IMR-90 (cell line): ENCODE measurements at regions not wholly inside any gene's neighbourhood (a gene's known extent, or its start where the extent isn't known, plus 50 kb on each side); places are given as distances from the start of the nearest gene placed in this dataset.

Source experiments
- ATAC-seq: fragments of 200-7000 bp; cut with Tn5 transposase; 2 replicates; pipeline ENCODE4 v1.9.1; 2020; ENCODE audit warnings: low read depth, mild to moderate bottlenecking, moderate library complexity
- BruUV-seq: library from RNA; stranded (reverse); fragments of 400-500 nt; replicated peaks from 2 replicates; lab custom pipeline; 2021; lab: Mats Ljungman, UMichigan
- CTCF ChIA-PET: fragments of 300-600 bp; formaldehyde crosslinking; extraction: SDS; loops from one replicate; lab custom pipeline; 2021; ENCODE audit warnings: antibody characterized with exemption; lab: Yijun Ruan, JAX
- POLR2A ChIA-PET: fragments of 300-600 bp; sonication (Branson Sonifier 250); formaldehyde crosslinking; loops from one replicate; lab custom pipeline; 2022; ENCODE audit warnings: antibody characterized with exemption; ENCODE audit not compliant: unreplicated experiment; lab: Charles Lee
- DNase-seq: peaks from one replicate; pipeline ENCODE4 v3.0.0; 2013
- H2AFZ ChIP-seq: replicated peaks from 2 replicates; pipeline ENCODE3; 2013; ENCODE audit warnings: low read length, mild to moderate bottlenecking; ENCODE audit not compliant: poor library complexity
- H2AK5ac ChIP-seq: 2 replicates; pipeline ENCODE4 v1.6.1; 2013; ENCODE audit warnings: low read depth, low read length, inconsistent platforms
- H2AK9ac ChIP-seq: replicated peaks from 2 replicates; pipeline ENCODE3; 2013; ENCODE audit warnings: mild to moderate bottlenecking, low read depth, low read length, moderate library complexity; ENCODE audit not compliant: poor library complexity
- H2BK120ac ChIP-seq: 2 replicates; pipeline ENCODE4 v1.6.1; 2013; ENCODE audit warnings: low read depth, low read length, inconsistent platforms
- H2BK15ac ChIP-seq: 3 replicates; pipeline ENCODE4 v1.6.1; 2013; ENCODE audit warnings: low read depth, low read length, inconsistent platforms
- H2BK20ac ChIP-seq: 2 replicates; pipeline ENCODE4 v1.6.1; 2013; ENCODE audit warnings: low read depth, mild to moderate bottlenecking, inconsistent platforms, low read length, moderate library complexity
- H2BK5ac ChIP-seq: 2 replicates; pipeline ENCODE4 v1.6.1; 2013; ENCODE audit warnings: mild to moderate bottlenecking, low read depth, low read length, inconsistent platforms; ENCODE audit not compliant: poor library complexity, severe bottlenecking
- H3K14ac ChIP-seq: replicated peaks from 2 replicates; pipeline ENCODE4 v1.6.1; 2013; ENCODE audit warnings: low read depth, low read length, inconsistent platforms
- H3K18ac ChIP-seq: 2 replicates; pipeline ENCODE4 v1.6.1; 2013; ENCODE audit warnings: low read depth, low read length, control low read depth
- H3K23ac ChIP-seq: 2 replicates; pipeline ENCODE4 v1.6.1; 2013; ENCODE audit warnings: low read depth, low read length, inconsistent platforms
- H3K27ac ChIP-seq: 2 replicates; pipeline ENCODE4 v1.5.1; 2013; ENCODE audit warnings: mild to moderate bottlenecking, control low read depth, low read length; ENCODE audit not compliant: insufficient read depth
- H3K27me3 ChIP-seq: 2 replicates; pipeline ENCODE4 v1.6.1; 2013; ENCODE audit warnings: low read length; ENCODE audit not compliant: control insufficient read depth, insufficient read depth
- H3K36me3 ChIP-seq: 2 replicates; pipeline ENCODE4 v1.6.1; 2013; ENCODE audit warnings: low read length, mixed read lengths; ENCODE audit not compliant: control insufficient read depth, insufficient read depth
- H3K4ac ChIP-seq: 2 replicates; pipeline ENCODE4 v1.6.1; 2013; ENCODE audit warnings: low read depth, low read length, inconsistent platforms
- H3K4me1 ChIP-seq: 2 replicates; pipeline ENCODE4 v1.6.1; 2013; ENCODE audit warnings: low read length, mixed read lengths; ENCODE audit not compliant: control insufficient read depth, insufficient read depth
- H3K4me2 ChIP-seq: 2 replicates; pipeline ENCODE4 v1.6.1; 2013; ENCODE audit warnings: low read depth, mild to moderate bottlenecking, control low read depth, low read length, moderate library complexity
- H3K4me3 ChIP-seq: 2 replicates; pipeline ENCODE4 v1.5.1; 2013; ENCODE audit warnings: low read depth, mild to moderate bottlenecking, control low read depth, low read length, moderate library complexity; ENCODE audit not compliant: insufficient read depth
- H3K56ac ChIP-seq: 2 replicates; pipeline ENCODE4 v1.6.1; 2013; ENCODE audit warnings: low read length, inconsistent platforms; ENCODE audit not compliant: insufficient read depth; ENCODE audit errors: extremely low read depth
- H3K79me1 ChIP-seq, 2 experiments: 2 replicates each; pipeline ENCODE4 v1.6.1; 2013; ENCODE audit warnings: low read length in 2 of 2, inconsistent platforms in 1 of 2, low read depth in 1 of 2
- H3K9ac ChIP-seq: 2 replicates; pipeline ENCODE4 v1.6.1; 2013; ENCODE audit warnings: low read depth, low read length, control low read depth
- H3K9me1 ChIP-seq: 2 replicates; pipeline ENCODE4 v1.6.1; 2013; ENCODE audit warnings: low read length, inconsistent platforms; ENCODE audit not compliant: insufficient read depth
- H3K9me3 ChIP-seq: 2 replicates; pipeline ENCODE4 v1.6.1; 2013; ENCODE audit warnings: low read length; ENCODE audit not compliant: control insufficient read depth, insufficient read depth
- H4K20me1 ChIP-seq: 2 replicates; pipeline ENCODE4 v1.6.1; 2013; ENCODE audit warnings: low read length, inconsistent platforms; ENCODE audit not compliant: insufficient read depth
- H4K5ac ChIP-seq: 2 replicates; pipeline ENCODE4 v1.6.1; 2013; ENCODE audit warnings: mild to moderate bottlenecking, low read depth, low read length, control low read depth
- H4K8ac ChIP-seq, 2 experiments: 2 replicates each; pipeline ENCODE4 v1.6.1; 2013; ENCODE audit warnings: low read depth in 2 of 2, low read length in 2 of 2, control low read depth in 1 of 2, inconsistent platforms in 1 of 2
- H4K91ac ChIP-seq: 2 replicates; pipeline ENCODE4 v1.6.1; 2013; ENCODE audit warnings: low read depth, low read length, inconsistent platforms; ENCODE audit not compliant: insufficient read depth
- BHLHE40 ChIP-seq: fragments of 150-350 bp; IDR thresholded peaks from 2 replicates; pipeline ENCODE4 v1.6.1; 2016; ENCODE audit warnings: mild to moderate bottlenecking, low read depth, low read length
- CEBPB ChIP-seq: IDR thresholded peaks from 2 replicates; pipeline ENCODE4 v1.6.1; 2012; ENCODE audit warnings: low read depth, low read length, improper control_type of control experiment
- CHD1 ChIP-seq: IDR thresholded peaks from 2 replicates; pipeline ENCODE4 v1.6.1; 2012; ENCODE audit warnings: low read depth, low read length, improper control_type of control experiment
- ELK1 ChIP-seq: fragments of 150-350 bp; IDR thresholded peaks from 2 replicates; pipeline ENCODE4 v1.6.1; 2016; ENCODE audit warnings: low read depth, mild to moderate bottlenecking, low read length, moderate library complexity, borderline replicate concordance
- FOS ChIP-seq: fragments of 150-350 bp; IDR thresholded peaks from 2 replicates; pipeline ENCODE4 v1.6.1; 2016; ENCODE audit warnings: low read depth, low read length
- MAFK ChIP-seq: IDR thresholded peaks from 2 replicates; pipeline ENCODE4 v1.6.1; 2012; ENCODE audit warnings: low read depth, low read length, improper control_type of control experiment
- MAZ ChIP-seq: IDR thresholded peaks from 2 replicates; pipeline ENCODE4 v1.6.1; 2012; ENCODE audit warnings: low read depth, mild to moderate bottlenecking, low read length, improper control_type of control experiment, moderate library complexity, borderline replicate concordance
- MXI1 ChIP-seq: IDR thresholded peaks from 2 replicates; pipeline ENCODE4 v1.6.1; 2012; ENCODE audit warnings: low read depth, mild to moderate bottlenecking, low read length, moderate library complexity, borderline replicate concordance
- NFE2L2 ChIP-seq: fragments of 150-350 bp; IDR thresholded peaks from 2 replicates; pipeline ENCODE4 v1.6.1; 2016; ENCODE audit warnings: low read depth, mild to moderate bottlenecking, low read length
- POLR2A ChIP-seq: IDR thresholded peaks from 2 replicates; pipeline ENCODE4 v1.6.1; 2012; ENCODE audit warnings: mild to moderate bottlenecking, low read depth, low read length
- RAD21 ChIP-seq: IDR thresholded peaks from 2 replicates; pipeline ENCODE4 v1.6.1; 2012; ENCODE audit warnings: low read length, improper control_type of control experiment
- RCOR1 ChIP-seq: IDR thresholded peaks from 2 replicates; pipeline ENCODE4 v1.6.1; 2012; ENCODE audit warnings: mild to moderate bottlenecking, low read length, improper control_type of control experiment; ENCODE audit not compliant: insufficient replicate concordance
- RFX5 ChIP-seq: IDR thresholded peaks from 2 replicates; pipeline ENCODE4 v1.8.0; 2012; ENCODE audit warnings: low read depth, mild to moderate bottlenecking, low read length, moderate library complexity
- SMC3 ChIP-seq: fragments of 150-350 bp; IDR thresholded peaks from 2 replicates; pipeline ENCODE4 v1.6.1; 2016; ENCODE audit warnings: low read depth, mild to moderate bottlenecking, antibody characterized with exemption, low read length, moderate library complexity
- USF2 ChIP-seq: fragments of 150-350 bp; IDR thresholded peaks from 2 replicates; pipeline ENCODE4 v1.6.1; 2017; ENCODE audit warnings: mild to moderate bottlenecking, antibody characterized with exemption, low read length, low read depth
- WGBS, 2 experiments: methylation state at CpG; one replicate each; pipeline versions ENCODE4 v1.1.5 to v1.1.7; 2013; ENCODE audit warnings: missing lambda C conversion rate in 2 of 2; ENCODE audit not compliant: insufficient read length in 1 of 2; ENCODE audit errors: extremely low coverage in 2 of 2; 5-methylcytosine and 5-hydroxymethylcytosine counted together
- dilution Hi-C: fragments of 300-500 bp; cut with HindIII; formaldehyde crosslinking; loops from one replicate; pipeline ENCODE4 v1.14.3; 2018; ENCODE audit warnings: low sequenced_read_pairs; ENCODE audit not compliant: unreplicated experiment
- in situ Hi-C: fragments of 300-500 bp; cut with MboI; formaldehyde crosslinking; loops from 3 replicates; pipeline ENCODE4 v1.14.3; 2019; ENCODE audit warnings: low sequenced_read_pairs, inconsistent platforms, mixed read lengths
- intact Hi-C: fragments of 100-400 bp; cut with micrococcal nuclease; formaldehyde crosslinking; loops from 2 replicates; pipeline ENCODE4 v1.10.0; 2022
- TF ChIP-seq, protein P1 (sequence below): conservative IDR thresholded peaks from 2 replicates; pipeline ENCODE4 v1.5.1; 2012; ENCODE audit warnings: mild to moderate bottlenecking, low read depth, low read length, improper control_type of control experiment

DNA sequence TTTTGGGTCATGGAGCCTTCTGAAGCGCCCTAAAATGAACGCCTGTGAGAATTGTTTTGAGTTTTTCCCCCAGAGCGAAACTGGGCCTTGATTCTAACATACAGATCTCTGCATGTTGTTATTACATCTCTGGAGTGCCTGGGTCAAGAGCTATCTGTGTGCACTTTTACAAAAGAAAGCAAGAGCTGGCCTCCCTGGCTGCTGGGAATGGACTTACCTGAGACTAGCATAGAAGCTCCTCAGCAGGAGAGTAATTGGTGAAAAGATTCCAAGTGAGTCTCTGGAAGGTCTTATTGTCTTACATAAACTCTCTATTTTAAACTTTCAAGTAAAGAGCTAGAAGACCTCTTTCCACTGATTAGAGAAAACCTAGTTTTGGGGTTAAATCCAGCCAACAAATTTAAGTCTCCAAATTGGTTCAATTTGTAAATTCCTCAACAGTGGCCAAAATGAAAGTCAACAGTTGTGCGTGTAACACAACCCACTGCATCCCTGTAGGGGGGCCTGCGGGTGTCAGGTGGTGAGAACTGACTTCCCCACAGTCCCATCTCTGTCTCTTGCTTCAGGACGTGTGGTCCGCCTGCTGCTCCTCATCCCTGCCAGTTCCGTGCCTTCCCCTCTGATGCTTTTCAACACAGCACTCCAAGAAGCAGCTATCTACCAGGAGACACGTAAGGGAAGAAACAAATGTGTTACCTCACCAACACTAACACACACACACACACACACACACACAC, 206.1 kb downstream of the SH3BP4 start:
- CTCF ChIA-PET: interaction anchor here (0.6 kb wide), 1 partner anchor 59 kb away, joined by 3 read pairs; no protein-coding TSS in a partner anchor
- intact Hi-C loops: loop anchor here (1.0 kb wide), 1 partner anchor 42 kb away; no protein-coding TSS in a partner anchor
- no peak overlapping the region for H3K23ac ChIP-seq

More for the DNA sequence above, 206.1 kb downstream of the SH3BP4 start:
- H3K9ac ChIP-seq: no peak overlapping the region
- H3K4me3 ChIP-seq: no peak overlapping the region
- no peak overlapping the region for H3K18ac ChIP-seq
- H2AFZ ChIP-seq: no peak overlapping the region
- H3K56ac ChIP-seq: no peak overlapping the region
- H4K91ac ChIP-seq: no peak overlapping the region
- in situ Hi-C loops: no loop called here
- no peaks in the 10 kb centered on the region for H3K36me3 ChIP-seq
- no peaks in the 10 kb centered on the region for H3K79me1 ChIP-seq
- no peak overlapping the region for H2BK120ac ChIP-seq
- no peak overlapping the region for H3K14ac ChIP-seq
- dilution Hi-C loops: no loop called here
- no peaks in the 10 kb centered on the region for H3K4me1 ChIP-seq
- TF ChIP-seq USF2 (no peak), ELK1 (no peak), FOS (no peak), RCOR1 (no peak), CEBPB (no peak), MAZ (no peak), POLR2A (no peak), MXI1 (no peak), BHLHE40 (no peak), RFX5 (no peak), RAD21 (no peak), SMC3 (no peak), NFE2L2 (no peak), MAFK (no peak), CHD1 (no peak)
- TF ChIP-seq, protein P1, sequence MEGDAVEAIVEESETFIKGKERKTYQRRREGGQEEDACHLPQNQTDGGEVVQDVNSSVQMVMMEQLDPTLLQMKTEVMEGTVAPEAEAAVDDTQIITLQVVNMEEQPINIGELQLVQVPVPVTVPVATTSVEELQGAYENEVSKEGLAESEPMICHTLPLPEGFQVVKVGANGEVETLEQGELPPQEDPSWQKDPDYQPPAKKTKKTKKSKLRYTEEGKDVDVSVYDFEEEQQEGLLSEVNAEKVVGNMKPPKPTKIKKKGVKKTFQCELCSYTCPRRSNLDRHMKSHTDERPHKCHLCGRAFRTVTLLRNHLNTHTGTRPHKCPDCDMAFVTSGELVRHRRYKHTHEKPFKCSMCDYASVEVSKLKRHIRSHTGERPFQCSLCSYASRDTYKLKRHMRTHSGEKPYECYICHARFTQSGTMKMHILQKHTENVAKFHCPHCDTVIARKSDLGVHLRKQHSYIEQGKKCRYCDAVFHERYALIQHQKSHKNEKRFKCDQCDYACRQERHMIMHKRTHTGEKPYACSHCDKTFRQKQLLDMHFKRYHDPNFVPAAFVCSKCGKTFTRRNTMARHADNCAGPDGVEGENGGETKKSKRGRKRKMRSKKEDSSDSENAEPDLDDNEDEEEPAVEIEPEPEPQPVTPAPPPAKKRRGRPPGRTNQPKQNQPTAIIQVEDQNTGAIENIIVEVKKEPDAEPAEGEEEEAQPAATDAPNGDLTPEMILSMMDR: no peak
- H3K4me2 ChIP-seq: no peak overlapping the region
- H4K5ac ChIP-seq: no peak overlapping the region
- H2AK9ac ChIP-seq: no peak overlapping the region
- H3K4ac ChIP-seq: no peak overlapping the region
- WGBS, 2 experiments: 80% methylated on average over 2 of the region's 9 CpGs; no CpG with 5 or more reads in 1 of the 2 experiments
- no peak overlapping the region for H3K27ac ChIP-seq
- no peak overlapping the region for H4K8ac ChIP-seq
- DNase-seq (no peak), ATAC-seq (no peak)
- no peak overlapping the region for H2BK20ac ChIP-seq
- BruUV-seq: no TSS peak
- POLR2A ChIA-PET: no interaction called here
- peaks cover 4% of the 10 kb centered on the region; the same call in 1 of the 2 replicates for H3K9me3 ChIP-seq
- H3K9me1 ChIP-seq: no peaks in the 10 kb centered on the region
- H3K27me3 ChIP-seq: peaks cover 44% of the 10 kb centered on the region
- H2BK5ac ChIP-seq: no peak overlapping the region
- no peak overlapping the region for H2AK5ac ChIP-seq
- H2BK15ac ChIP-seq: no peak overlapping the region
- no peaks in the 10 kb centered on the region for H4K20me1 ChIP-seq
